ENCODE measurements at regions not wholly inside any gene's neighbourhood (a gene's known extent, or its start where the extent isn't known, plus 50 kb on each side); places are given as distances from the start of the nearest gene placed in this dataset.

- DNase-seq = no peak
Measured at GRCh38 chr5:162325143-162325727, 257.7 kb downstream of the GABRG2 start.

- DNase-seq = no peak
Measured at GRCh38 chr5:162334944-162335343, 267.4 kb downstream of the GABRG2 start.

- DNase-seq = no peak
Measured at GRCh38 chr5:162360373-162360931, 292.9 kb downstream of the GABRG2 start.

GRCh38 chr5:162372256-162372655 lies 304.7 kb downstream of the GABRG2 start:
- no peak for DNase-seq

- DNase-seq = no peak
Measured at GRCh38 chr5:162377895-162378294, 310.3 kb downstream of the GABRG2 start.

GRCh38 chr5:162382839-162383238 lies 315.3 kb downstream of the GABRG2 start:
- no peak for DNase-seq

GRCh38 chr5:162384225-162384624 lies 316.7 kb downstream of the GABRG2 start:
- no peak for DNase-seq

- DNase-seq = no peak
Measured at GRCh38 chr5:162391833-162392232, 324.3 kb downstream of the GABRG2 start.

- no peak for DNase-seq
Measured at GRCh38 chr5:162392336-162392735, 324.8 kb downstream of the GABRG2 start.

GRCh38 chr5:162393534-162393933 lies 326.0 kb downstream of the GABRG2 start:
- DNase-seq = no peak

GRCh38 chr5:162407614-162408013 lies 340.0 kb downstream of the GABRG2 start:
- no peak for DNase-seq

GRCh38 chr5:162410365-162410764 lies 342.8 kb downstream of the GABRG2 start:
- DNase-seq = no peak

GRCh38 chr5:162429142-162429541 lies 361.6 kb downstream of the GABRG2 start:
- DNase-seq = no peak

GRCh38 chr5:162434281-162434680 lies 366.7 kb downstream of the GABRG2 start:
- no peak for DNase-seq

- DNase-seq = no peak
Measured at GRCh38 chr5:162436055-162436454, 368.5 kb downstream of the GABRG2 start.

GRCh38 chr5:162444129-162444762 lies 376.7 kb downstream of the GABRG2 start:
- no peak for DNase-seq

GRCh38 chr5:162456086-162456485 lies 388.5 kb downstream of the GABRG2 start:
- no peak for DNase-seq

GRCh38 chr5:162466011-162466410 lies 398.4 kb downstream of the GABRG2 start:
- no peak for DNase-seq

GRCh38 chr5:162473041-162473714 lies 405.6 kb downstream of the GABRG2 start:
- no peak for DNase-seq

- no peak for DNase-seq
Measured at GRCh38 chr5:162474239-162474638, 406.7 kb downstream of the GABRG2 start.

GRCh38 chr5:162484095-162484494 lies 416.5 kb downstream of the GABRG2 start:
- DNase-seq = no peak

- no peak for DNase-seq
Measured at GRCh38 chr5:162484986-162485385, 417.4 kb downstream of the GABRG2 start.

- DNase-seq = no peak
Measured at GRCh38 chr5:162485666-162486292, 418.2 kb downstream of the GABRG2 start.
